ENCODE measurements at regions not wholly inside any gene's neighbourhood (a gene's known extent, or its start where the extent isn't known, plus 50 kb on each side); places are given as distances from the start of the nearest gene placed in this dataset.
"Not testable (repeated sequence)": the region's sequence is repeated elsewhere in the genome, so short reads cannot be mapped to it uniquely, and the experiment has no call there.

DNA sequence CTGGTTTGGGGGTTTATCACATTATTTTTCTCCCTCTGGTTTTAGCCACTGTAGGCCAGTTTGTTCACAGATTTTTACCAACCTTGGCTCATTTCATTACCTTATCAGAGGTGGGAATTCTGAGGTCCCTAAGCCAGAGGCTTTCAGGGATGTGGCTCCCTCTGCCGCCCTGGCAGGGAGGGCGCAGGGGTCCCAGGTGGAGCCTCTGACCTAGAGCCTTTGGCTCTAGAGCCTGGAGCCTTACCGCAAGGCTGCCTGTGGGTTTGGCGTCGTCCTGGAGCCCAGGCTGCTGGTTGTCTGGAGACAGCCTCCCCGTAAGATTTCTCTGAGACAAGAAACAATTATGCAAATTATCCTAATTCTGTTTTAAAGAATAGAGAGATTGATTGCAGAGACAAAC is 188.0 kb downstream of the LMLN start:
- H4K91ac ChIP-seq (ENCODE audit: low read depth, low read length, poor library complexity); H3K9ac ChIP-seq (ENCODE audit: low read depth, low read length, poor library complexity); H3K27ac ChIP-seq (replicated peaks; ENCODE audit: low read length); H3K4ac ChIP-seq (ENCODE audit: low read length); H2BK15ac ChIP-seq (ENCODE audit: low read length); H3K4me3 ChIP-seq (ENCODE audit: low read length in 2 of 2); DNase-seq (ENCODE audit: low spot score); H3K79me1 ChIP-seq (ENCODE audit: low read depth, low read length); H3K14ac ChIP-seq (ENCODE audit: low read length); H2BK120ac ChIP-seq (ENCODE audit: low read depth, low read length); H2AK5ac ChIP-seq (ENCODE audit: low read depth, low read length); H2BK5ac ChIP-seq (ENCODE audit: low read length); H4K8ac ChIP-seq (ENCODE audit: low read depth, low read length); H2AFZ ChIP-seq (ENCODE audit: low read length); H3K9me3 ChIP-seq (replicated peaks in 1 of 2; ENCODE audit: control insufficient read depth in 2 of 2, insufficient read depth in 1 of 2, low read depth in 1 of 2, low read length in 2 of 2); H3K27me3 ChIP-seq (ENCODE audit: control insufficient read depth in 3 of 3, insufficient read depth in 3 of 3, low read depth in 1 of 3, low read length in 3 of 3); H3K4me1 ChIP-seq (ENCODE audit: control insufficient read depth in 2 of 2, insufficient read depth in 1 of 2, low read depth in 1 of 2, low read length in 2 of 2); H3K4me2 ChIP-seq (ENCODE audit: insufficient read depth, low read length, poor library complexity, severe bottlenecking); H3K23ac ChIP-seq (ENCODE audit: low read depth, low read length, poor library complexity); H2BK12ac ChIP-seq (ENCODE audit: low read length); H3K36me3 ChIP-seq (replicated peaks in 1 of 2; ENCODE audit: control insufficient read depth in 2 of 2, insufficient read depth in 2 of 2, low read length in 2 of 2); H3K18ac ChIP-seq (ENCODE audit: low read length): not testable (repeated sequence)
- no CpG with 5 or more reads among the region's 6 CpGs for WGBS, 2 donors (ENCODE audit: extremely low coverage in 2 of 2, insufficient read length in 2 of 2, insufficient replicate concordance in 1 of 2)

GRCh38 chr3:198149904-198150303 is 189.9 kb downstream of the LMLN start:
- H3K18ac ChIP-seq (ENCODE audit: low read length); H2AFZ ChIP-seq (ENCODE audit: low read length); H3K9ac ChIP-seq (ENCODE audit: low read depth, low read length, poor library complexity); H2AK5ac ChIP-seq (ENCODE audit: low read depth, low read length); H3K36me3 ChIP-seq (replicated peaks in 1 of 2; ENCODE audit: control insufficient read depth in 2 of 2, insufficient read depth in 2 of 2, low read length in 2 of 2); H3K79me1 ChIP-seq (ENCODE audit: low read depth, low read length); H2BK5ac ChIP-seq (ENCODE audit: low read length); H3K4me1 ChIP-seq (ENCODE audit: control insufficient read depth in 2 of 2, insufficient read depth in 1 of 2, low read depth in 1 of 2, low read length in 2 of 2); H3K23ac ChIP-seq (ENCODE audit: low read depth, low read length, poor library complexity); H3K27me3 ChIP-seq (ENCODE audit: control insufficient read depth in 3 of 3, insufficient read depth in 3 of 3, low read depth in 1 of 3, low read length in 3 of 3); H3K4ac ChIP-seq (ENCODE audit: low read length); H3K27ac ChIP-seq (replicated peaks; ENCODE audit: low read length); H3K14ac ChIP-seq (ENCODE audit: low read length); H3K9me3 ChIP-seq (replicated peaks in 1 of 2; ENCODE audit: control insufficient read depth in 2 of 2, insufficient read depth in 1 of 2, low read depth in 1 of 2, low read length in 2 of 2); DNase-seq (ENCODE audit: low spot score); H2BK120ac ChIP-seq (ENCODE audit: low read depth, low read length); H2BK15ac ChIP-seq (ENCODE audit: low read length); H4K91ac ChIP-seq (ENCODE audit: low read depth, low read length, poor library complexity); H2BK12ac ChIP-seq (ENCODE audit: low read length); H3K4me3 ChIP-seq (ENCODE audit: low read length in 2 of 2); H3K4me2 ChIP-seq (ENCODE audit: insufficient read depth, low read length, poor library complexity, severe bottlenecking); H4K8ac ChIP-seq (ENCODE audit: low read depth, low read length): not testable (repeated sequence)
- WGBS, 2 donors (ENCODE audit: extremely low coverage in 2 of 2, insufficient read length in 2 of 2, insufficient replicate concordance in 1 of 2) = no CpG with 5 or more reads among the region's 5 CpGs

GRCh38 chr3:198151867-198152266 is 191.8 kb downstream of the LMLN start:
- H3K4me2 ChIP-seq (ENCODE audit: insufficient read depth, low read length, poor library complexity, severe bottlenecking); H3K9ac ChIP-seq (ENCODE audit: low read depth, low read length, poor library complexity); H3K36me3 ChIP-seq (replicated peaks in 1 of 2; ENCODE audit: control insufficient read depth in 2 of 2, insufficient read depth in 2 of 2, low read length in 2 of 2); H3K4me3 ChIP-seq (ENCODE audit: low read length in 2 of 2); H3K27ac ChIP-seq (replicated peaks; ENCODE audit: low read length); H3K4ac ChIP-seq (ENCODE audit: low read length); H2AK5ac ChIP-seq (ENCODE audit: low read depth, low read length); H2AFZ ChIP-seq (ENCODE audit: low read length); H2BK120ac ChIP-seq (ENCODE audit: low read depth, low read length); H2BK5ac ChIP-seq (ENCODE audit: low read length); H3K27me3 ChIP-seq (ENCODE audit: control insufficient read depth in 3 of 3, insufficient read depth in 3 of 3, low read depth in 1 of 3, low read length in 3 of 3); H3K9me3 ChIP-seq (replicated peaks in 1 of 2; ENCODE audit: control insufficient read depth in 2 of 2, insufficient read depth in 1 of 2, low read depth in 1 of 2, low read length in 2 of 2); H2BK12ac ChIP-seq (ENCODE audit: low read length); H3K14ac ChIP-seq (ENCODE audit: low read length); H3K79me1 ChIP-seq (ENCODE audit: low read depth, low read length); H4K8ac ChIP-seq (ENCODE audit: low read depth, low read length); DNase-seq (ENCODE audit: low spot score); H3K23ac ChIP-seq (ENCODE audit: low read depth, low read length, poor library complexity); H3K18ac ChIP-seq (ENCODE audit: low read length); H3K4me1 ChIP-seq (ENCODE audit: control insufficient read depth in 2 of 2, insufficient read depth in 1 of 2, low read depth in 1 of 2, low read length in 2 of 2); H4K91ac ChIP-seq (ENCODE audit: low read depth, low read length, poor library complexity); H2BK15ac ChIP-seq (ENCODE audit: low read length): not testable (repeated sequence)
- no CpG with 5 or more reads among the region's 4 CpGs for WGBS, 2 donors (ENCODE audit: extremely low coverage in 2 of 2, insufficient read length in 2 of 2, insufficient replicate concordance in 1 of 2)

GRCh38 chr3:198155771-198156170 is 195.8 kb downstream of the LMLN start:
- H3K14ac ChIP-seq (ENCODE audit: low read length); H2AK5ac ChIP-seq (ENCODE audit: low read depth, low read length); H3K27ac ChIP-seq (replicated peaks; ENCODE audit: low read length); H3K9ac ChIP-seq (ENCODE audit: low read depth, low read length, poor library complexity); H3K4me3 ChIP-seq (ENCODE audit: low read length in 2 of 2); H3K27me3 ChIP-seq (ENCODE audit: control insufficient read depth in 3 of 3, insufficient read depth in 3 of 3, low read depth in 1 of 3, low read length in 3 of 3); H3K18ac ChIP-seq (ENCODE audit: low read length); H3K36me3 ChIP-seq (replicated peaks in 1 of 2; ENCODE audit: control insufficient read depth in 2 of 2, insufficient read depth in 2 of 2, low read length in 2 of 2); H3K4me1 ChIP-seq (ENCODE audit: control insufficient read depth in 2 of 2, insufficient read depth in 1 of 2, low read depth in 1 of 2, low read length in 2 of 2); H3K4ac ChIP-seq (ENCODE audit: low read length); H2BK120ac ChIP-seq (ENCODE audit: low read depth, low read length); H4K8ac ChIP-seq (ENCODE audit: low read depth, low read length); H3K23ac ChIP-seq (ENCODE audit: low read depth, low read length, poor library complexity); H4K91ac ChIP-seq (ENCODE audit: low read depth, low read length, poor library complexity); H3K9me3 ChIP-seq (replicated peaks in 1 of 2; ENCODE audit: control insufficient read depth in 2 of 2, insufficient read depth in 1 of 2, low read depth in 1 of 2, low read length in 2 of 2); DNase-seq (ENCODE audit: low spot score); H3K4me2 ChIP-seq (ENCODE audit: insufficient read depth, low read length, poor library complexity, severe bottlenecking); H2BK15ac ChIP-seq (ENCODE audit: low read length); H3K79me1 ChIP-seq (ENCODE audit: low read depth, low read length); H2BK12ac ChIP-seq (ENCODE audit: low read length); H2BK5ac ChIP-seq (ENCODE audit: low read length); H2AFZ ChIP-seq (ENCODE audit: low read length): not testable (repeated sequence)
- WGBS, 2 donors (ENCODE audit: extremely low coverage in 2 of 2, insufficient read length in 2 of 2, insufficient replicate concordance in 1 of 2) = no CpG with 5 or more reads among the region's 7 CpGs
